Fibroblast of villous mesenchyme (primary cell): ENCODE measurements at regions not wholly inside any gene's neighbourhood (a gene's known extent, or its start where the extent isn't known, plus 50 kb on each side); places are given as distances from the start of the nearest gene placed in this dataset.

Experiments
- DNase-seq: peaks from one replicate; pipeline ENCODE4 v3.0.0-alpha.2; 2010; ENCODE audit warnings: low read depth
- H3K4me3 ChIP-seq: 2 replicates; pipeline ENCODE4 v1.5.1; 2011; ENCODE audit warnings: low read depth, mild to moderate bottlenecking, low read length
- CTCF ChIP-seq: IDR thresholded peaks from 2 replicates; pipeline ENCODE4 v1.5.1; 2012; ENCODE audit warnings: low read depth, mild to moderate bottlenecking, low read length; ENCODE audit not compliant: insufficient read depth

GRCh38 chr1:81513796-81514354, 286.9 kb upstream of the ADGRL2 start:
- no peak for DNase-seq
- no peak for TF ChIP-seq CTCF
- no peak overlapping the region for H3K4me3 ChIP-seq

DNA sequence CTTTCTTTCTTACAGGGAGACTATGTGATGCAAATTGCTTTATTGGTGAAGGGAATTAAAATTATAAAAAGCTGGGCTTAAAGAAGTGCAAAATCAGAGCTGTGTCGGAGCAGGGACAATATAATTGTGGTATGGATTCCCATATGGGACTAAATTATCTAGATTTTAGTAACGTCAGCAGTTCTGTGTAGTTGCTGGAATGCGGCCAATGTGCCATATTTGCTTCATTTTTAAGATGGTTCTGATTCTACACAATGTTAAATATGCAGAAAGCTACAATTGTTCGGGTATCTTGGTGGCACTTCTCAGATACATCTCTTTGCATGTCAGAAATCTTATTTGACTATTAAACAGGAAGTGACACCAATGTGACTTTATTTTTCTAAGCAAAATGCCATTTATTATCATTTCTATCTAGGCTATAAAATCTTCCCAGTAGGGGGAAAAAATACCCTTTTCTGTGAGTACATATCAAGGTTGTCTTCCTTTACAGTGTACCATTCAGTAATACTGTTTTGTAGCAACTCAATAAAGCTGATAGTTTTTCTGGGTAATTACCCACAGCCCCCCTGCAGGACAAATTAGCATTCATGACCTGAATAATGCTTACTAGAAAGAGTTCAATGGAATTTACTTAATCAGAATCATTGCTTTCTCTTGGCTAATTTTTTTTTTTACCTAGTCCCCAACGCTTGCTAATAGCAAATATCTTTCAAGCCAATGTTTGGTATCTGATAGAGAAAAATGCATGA, 288.3 kb upstream of the ADGRL2 start:
- no peak for DNase-seq
- no peak for TF ChIP-seq CTCF
- no peak overlapping the region for H3K4me3 ChIP-seq

GRCh38 chr1:81511281-81511680, 289.5 kb upstream of the ADGRL2 start:
- no peak overlapping the region for H3K4me3 ChIP-seq

DNA sequence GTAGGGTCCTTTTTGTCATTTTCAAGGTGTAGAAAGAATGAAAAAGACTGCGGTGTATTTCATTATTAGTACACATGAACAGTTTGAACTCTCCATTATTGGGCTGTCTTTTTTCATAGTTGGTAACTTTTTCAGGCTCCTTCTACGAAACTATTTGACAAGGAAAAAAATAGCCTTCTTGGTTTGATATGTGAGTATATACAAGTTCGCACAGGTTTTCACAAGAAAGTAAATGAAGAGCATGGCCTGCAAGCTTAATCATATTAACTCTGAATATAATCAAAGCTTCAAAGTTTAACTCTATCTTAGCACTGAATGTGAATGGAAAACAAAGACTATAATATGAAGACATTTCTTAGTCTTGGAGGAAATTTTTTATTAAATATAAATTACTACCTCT, 290.0 kb upstream of the ADGRL2 start:
- no peak overlapping the region for H3K4me3 ChIP-seq
- DNase-seq: no peak
- no peak for TF ChIP-seq CTCF

More at GRCh38 chr1:81511281-81511680, 289.5 kb upstream of the ADGRL2 start:
- TF ChIP-seq CTCF: no peak
- DNase-seq: no peak

GRCh38 chr1:81509594-81509993, 291.1 kb upstream of the ADGRL2 start:
- DNase-seq: no peak
- no peak for TF ChIP-seq CTCF
- no peak overlapping the region for H3K4me3 ChIP-seq

DNA sequence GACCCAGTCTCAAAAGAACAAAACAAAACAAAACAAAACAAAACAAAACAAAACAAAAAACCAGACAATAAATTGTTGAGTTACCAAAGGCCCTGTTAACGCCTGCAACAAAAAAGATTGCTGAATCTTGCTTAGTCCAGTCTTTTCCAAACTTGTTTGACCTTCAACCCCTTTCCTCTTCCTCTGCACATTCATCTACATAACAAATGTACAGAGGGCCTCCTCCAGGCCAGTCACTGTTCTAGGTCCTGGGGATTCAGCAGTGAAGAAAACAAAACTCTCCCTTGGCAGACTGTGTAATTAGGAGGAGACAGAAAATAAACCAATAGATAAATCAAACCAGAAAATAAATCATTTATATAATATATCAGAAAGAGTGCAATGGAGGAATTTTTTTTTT, 294.0 kb upstream of the ADGRL2 start:
- TF ChIP-seq CTCF: no peak
- no peak overlapping the region for H3K4me3 ChIP-seq
- DNase-seq: no peak
